ENCODE measurements at regions not wholly inside any gene's neighbourhood (a gene's known extent, or its start where the extent isn't known, plus 50 kb on each side); places are given as distances from the start of the nearest gene placed in this dataset.

DNA sequence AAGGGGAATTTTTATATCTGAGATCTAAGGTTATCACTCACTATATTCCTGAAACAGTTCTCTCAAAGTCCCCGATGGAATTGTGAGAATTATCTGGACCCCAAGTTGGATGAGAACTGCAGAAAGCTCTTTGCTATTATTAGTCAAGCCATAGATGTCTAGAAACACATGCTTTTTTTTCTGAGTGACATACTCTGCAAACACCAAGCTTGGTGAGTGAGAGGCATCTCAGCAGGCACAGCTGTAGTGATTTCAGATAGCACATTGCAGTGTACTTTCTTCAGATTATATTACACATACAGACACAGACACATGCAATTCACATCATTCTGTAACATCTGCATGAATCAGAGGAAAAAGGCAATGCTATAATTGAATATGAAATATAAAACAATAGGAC lies 111.1 kb upstream of the UFL1 start:
- no peaks in the 10 kb centered on the region for H3K4me1 ChIP-seq (ENCODE audit: control insufficient read depth, insufficient read depth, low read length)
- CTCF ChIA-PET: no interaction called here
- no peaks in the 10 kb centered on the region for H3K9me3 ChIP-seq (ENCODE audit: control insufficient read depth, insufficient read depth, low read depth, low read length)
- H3K36me3 ChIP-seq (ENCODE audit: control insufficient read depth in 2 of 2, insufficient read depth in 1 of 2, low read length in 2 of 2): no peaks in the 10 kb centered on the region
- no peak overlapping the region for H3K27ac ChIP-seq (ENCODE audit: extremely low read depth, low read depth, low read length)
- POLR2A ChIA-PET: no interaction called here
- no peak for TF ChIP-seq ZNF404 (tag by site-specific recombination; IDR thresholded peaks at IDR 0.05)
- TF ChIP-seq ZBTB10 (tag by site-specific recombination; IDR thresholded peaks at IDR 0.05): no peak
- no peak for TF ChIP-seq ZNF175 (tag by site-specific recombination; IDR thresholded peaks at IDR 0.05)
- no peak for TF ChIP-seq ZSCAN4 (tag by site-specific recombination; IDR thresholded peaks at IDR 0.05)
- no peak for TF ChIP-seq ZNF202 (tag by site-specific recombination; IDR thresholded peaks at IDR 0.05; ENCODE audit: borderline replicate concordance)
- TF ChIP-seq ZNF660 (tag by site-specific recombination; IDR thresholded peaks at IDR 0.05): no peak
- no peak for TF ChIP-seq RBAK (tag by site-specific recombination; IDR thresholded peaks at IDR 0.05)
- no peak for TF ChIP-seq ZNF776 (tag by site-specific recombination; IDR thresholded peaks at IDR 0.05; ENCODE audit: borderline replicate concordance)
- no peak for TF ChIP-seq ZNF121 (tag by site-specific recombination; IDR thresholded peaks at IDR 0.05)
- no peak for TF ChIP-seq ZNF488 (tag by site-specific recombination; IDR thresholded peaks at IDR 0.05)
- TF ChIP-seq ZNF292 (tag by site-specific recombination; IDR thresholded peaks at IDR 0.05; ENCODE audit: borderline replicate concordance, low read depth): no peak
- no peak for TF ChIP-seq ZNF585B (tag by site-specific recombination; IDR thresholded peaks at IDR 0.05)
- no peak for TF ChIP-seq ZFHX2 (tag by site-specific recombination; conservative IDR thresholded peaks at IDR 0.05)
- no peak overlapping the region for H3K4me3 ChIP-seq (ENCODE audit: low read depth, low read length)

GRCh38 chr6:96420294-96420693 lies 101.3 kb upstream of the UFL1 start:
- no peak for TF ChIP-seq PBX3 (CRISPR knock-in tag; IDR thresholded peaks at IDR 0.05)
- no peak for TF ChIP-seq ZNF311 (tag by site-specific recombination; IDR thresholded peaks at IDR 0.05; ENCODE audit: borderline replicate concordance)
- no peak for TF ChIP-seq ATF2 (tag by site-specific recombination; IDR thresholded peaks at IDR 0.05; ENCODE audit: low read depth)
- no peak for TF ChIP-seq ZBTB7A (tag by site-specific recombination; IDR thresholded peaks at IDR 0.05; ENCODE audit: low read depth)
- no peak for TF ChIP-seq ZNF121 (tag by site-specific recombination; IDR thresholded peaks at IDR 0.05)
- no peak for TF ChIP-seq ZNF37A (tag by site-specific recombination; IDR thresholded peaks at IDR 0.05)
- TF ChIP-seq, protein P1, sequence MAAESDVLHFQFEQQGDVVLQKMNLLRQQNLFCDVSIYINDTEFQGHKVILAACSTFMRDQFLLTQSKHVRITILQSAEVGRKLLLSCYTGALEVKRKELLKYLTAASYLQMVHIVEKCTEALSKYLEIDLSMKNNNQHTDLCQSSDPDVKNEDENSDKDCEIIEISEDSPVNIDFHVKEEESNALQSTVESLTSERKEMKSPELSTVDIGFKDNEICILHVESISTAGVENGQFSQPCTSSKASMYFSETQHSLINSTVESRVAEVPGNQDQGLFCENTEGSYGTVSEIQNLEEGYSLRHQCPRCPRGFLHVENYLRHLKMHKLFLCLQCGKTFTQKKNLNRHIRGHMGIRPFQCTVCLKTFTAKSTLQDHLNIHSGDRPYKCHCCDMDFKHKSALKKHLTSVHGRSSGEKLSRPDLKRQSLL (tag by site-specific recombination; IDR thresholded peaks at IDR 0.05): no peak
- no peak for TF ChIP-seq WT1 (tag by site-specific recombination; IDR thresholded peaks at IDR 0.05)
- TF ChIP-seq, protein P2, sequence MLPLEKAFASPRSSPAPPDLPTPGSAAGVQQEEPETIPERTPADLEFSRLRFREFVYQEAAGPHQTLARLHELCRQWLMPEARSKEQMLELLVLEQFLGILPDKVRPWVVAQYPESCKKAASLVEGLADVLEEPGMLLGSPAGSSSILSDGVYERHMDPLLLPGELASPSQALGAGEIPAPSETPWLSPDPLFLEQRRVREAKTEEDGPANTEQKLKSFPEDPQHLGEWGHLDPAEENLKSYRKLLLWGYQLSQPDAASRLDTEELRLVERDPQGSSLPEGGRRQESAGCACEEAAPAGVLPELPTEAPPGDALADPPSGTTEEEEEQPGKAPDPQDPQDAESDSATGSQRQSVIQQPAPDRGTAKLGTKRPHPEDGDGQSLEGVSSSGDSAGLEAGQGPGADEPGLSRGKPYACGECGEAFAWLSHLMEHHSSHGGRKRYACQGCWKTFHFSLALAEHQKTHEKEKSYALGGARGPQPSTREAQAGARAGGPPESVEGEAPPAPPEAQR (tag by site-specific recombination; IDR thresholded peaks at IDR 0.05): no peak
- no peak for TF ChIP-seq IKZF3 (tag by site-specific recombination; IDR thresholded peaks at IDR 0.05)
- no peak for TF ChIP-seq YY2 (tag by site-specific recombination; IDR thresholded peaks at IDR 0.05)
- no peak for TF ChIP-seq REPIN1 (tag by site-specific recombination; IDR thresholded peaks at IDR 0.05; ENCODE audit: low read depth)
- no peak for TF ChIP-seq ZNF549 (tag by site-specific recombination; IDR thresholded peaks at IDR 0.05)

More at GRCh38 chr6:96420294-96420693, 101.3 kb upstream of the UFL1 start:
- no peaks in the 10 kb centered on the region for H3K36me3 ChIP-seq (ENCODE audit: control insufficient read depth in 2 of 2, insufficient read depth in 1 of 2, low read length in 2 of 2)
- ChIA-PET POLR2A (no interaction called here), CTCF (no interaction called here)
- H3K4me1 ChIP-seq (ENCODE audit: control insufficient read depth, insufficient read depth, low read length): no peaks in the 10 kb centered on the region
- no peak overlapping the region for H3K4me3 ChIP-seq (ENCODE audit: low read depth, low read length)
- H3K27ac ChIP-seq (ENCODE audit: extremely low read depth, low read depth, low read length): no peak overlapping the region
- no peaks in the 10 kb centered on the region for H3K9me3 ChIP-seq (ENCODE audit: control insufficient read depth, insufficient read depth, low read depth, low read length)

Data from HEK293 (cell line).